Smooth muscle cell (in vitro differentiated cells): ENCODE measurements at regions not wholly inside any gene's neighbourhood (a gene's known extent, or its start where the extent isn't known, plus 50 kb on each side); places are given as distances from the start of the nearest gene placed in this dataset.
"Not testable (repeated sequence)": the region's sequence is repeated elsewhere in the genome, so short reads cannot be mapped to it uniquely, and the experiment has no call there.

Experiments
- DNase-seq: peaks from one replicate; lab custom pipeline; 2025; ENCODE audit not compliant: unreplicated experiment; lab: John Stamatoyannopoulos, UW
- H2AFZ ChIP-seq: fragments of 200-600 bp; sonication (generic); 2 replicates; pipeline ENCODE4 v1.6.0; 2016; ENCODE audit warnings: antibody characterized with exemption, low read depth, mild to moderate bottlenecking
- H3F3A ChIP-seq: fragments of 200-600 bp; sonication (generic); 2 replicates; pipeline ENCODE4 v1.6.0; 2017; ENCODE audit warnings: antibody characterized with exemption, low read depth
- H3K27ac ChIP-seq: fragments of 200-600 bp; sonication (generic); 2 replicates; pipeline ENCODE4 v1.5.1; 2016; ENCODE audit warnings: low read depth, mild to moderate bottlenecking
- H3K27me3 ChIP-seq: fragments of 200-600 bp; sonication (generic); 2 replicates; pipeline ENCODE4 v1.6.1; 2016; ENCODE audit warnings: low read depth, mild to moderate bottlenecking
- H3K36me3 ChIP-seq: fragments of 200-600 bp; sonication (generic); 2 replicates; pipeline ENCODE4 v1.5.1; 2016; ENCODE audit warnings: low read depth
- H3K4me1 ChIP-seq: fragments of 200-600 bp; sonication (generic); 2 replicates; pipeline ENCODE4 v1.5.1; 2016; ENCODE audit warnings: low read depth
- H3K4me2 ChIP-seq: fragments of 200-600 bp; sonication (generic); 2 replicates; pipeline ENCODE4 v1.6.0; 2016; ENCODE audit warnings: mild to moderate bottlenecking
- H3K4me3 ChIP-seq: fragments of 200-600 bp; sonication (generic); 2 replicates; pipeline ENCODE4 v1.5.1; 2016; ENCODE audit warnings: mild to moderate bottlenecking
- H3K79me2 ChIP-seq: fragments of 200-600 bp; sonication (generic); 2 replicates; pipeline ENCODE4 v1.6.0; 2016; ENCODE audit warnings: low read depth, mild to moderate bottlenecking
- H3K9ac ChIP-seq: fragments of 200-600 bp; sonication (generic); 2 replicates; pipeline ENCODE4 v1.6.0; 2016; ENCODE audit warnings: low read depth
- H3K9me3 ChIP-seq: fragments of 200-600 bp; sonication (generic); replicated peaks from 2 replicates; pipeline ENCODE4 v1.5.1; 2016; ENCODE audit warnings: low read depth
- H4K20me1 ChIP-seq: fragments of 200-600 bp; sonication (generic); 2 replicates; pipeline ENCODE4 v1.6.0; 2016; ENCODE audit warnings: low read depth
- CTCF ChIP-seq: fragments of 200-600 bp; sonication (generic); IDR thresholded peaks from 2 replicates; pipeline ENCODE4 v1.5.1; 2017; ENCODE audit warnings: borderline replicate concordance, mild to moderate bottlenecking, antibody characterized with exemption; ENCODE audit not compliant: insufficient read depth, poor library complexity, severe bottlenecking
- WGBS: methylation state at CpG from one replicate; pipeline ENCODE4 v1.1.7; 2016; ENCODE audit warnings: low lambda C conversion rate; 5-methylcytosine and 5-hydroxymethylcytosine counted together

- no peak for TF ChIP-seq CTCF
- H3F3A ChIP-seq: no peaks in the 10 kb centered on the region
- H3K4me1 ChIP-seq: peaks cover 8% of the 10 kb centered on the region
- no peak overlapping the region for H2AFZ ChIP-seq
- no peaks in the 10 kb centered on the region for H3K79me2 ChIP-seq
- no peaks in the 10 kb centered on the region for H4K20me1 ChIP-seq
- no peak overlapping the region for H3K9ac ChIP-seq
- no peaks in the 10 kb centered on the region for H3K27me3 ChIP-seq
- no peak overlapping the region for H3K27ac ChIP-seq
- no peaks in the 10 kb centered on the region for H3K36me3 ChIP-seq
- no peak overlapping the region for H3K4me2 ChIP-seq
- WGBS: 86% methylated on average over 7 of the region's 7 CpGs
- DNase-seq: no peak
- H3K4me3 ChIP-seq: no peak overlapping the region
- no peaks in the 10 kb centered on the region for H3K9me3 ChIP-seq
Observed at GRCh38 chr1:89436856-89437255, 73.0 kb downstream of the GBP6 start.

- not testable (repeated sequence) for H3K4me2 ChIP-seq, H3K4me1 ChIP-seq, H2AFZ ChIP-seq, H3F3A ChIP-seq, H3K9me3 ChIP-seq, H3K9ac ChIP-seq, H4K20me1 ChIP-seq, H3K79me2 ChIP-seq, DNase-seq, H3K27me3 ChIP-seq, H3K36me3 ChIP-seq, H3K27ac ChIP-seq, H3K4me3 ChIP-seq
- WGBS: 92% methylated on average over 5 of the region's 5 CpGs
Observed at GRCh38 chr1:89438301-89438700, 74.4 kb downstream of the GBP6 start.

- H4K20me1 ChIP-seq: no peaks in the 10 kb centered on the region
- H2AFZ ChIP-seq: no peak overlapping the region
- H3F3A ChIP-seq: no peaks in the 10 kb centered on the region
- TF ChIP-seq CTCF: no peak
- no peaks in the 10 kb centered on the region for H3K36me3 ChIP-seq
- 93% methylated on average over 2 of the region's 2 CpGs for WGBS
- H3K4me3 ChIP-seq: no peak overlapping the region
- H3K9me3 ChIP-seq: no peaks in the 10 kb centered on the region
- no peak overlapping the region for H3K4me2 ChIP-seq
- H3K9ac ChIP-seq: no peak overlapping the region
- no peaks in the 10 kb centered on the region for H3K4me1 ChIP-seq
- no peak overlapping the region for H3K27ac ChIP-seq
- H3K27me3 ChIP-seq: no peaks in the 10 kb centered on the region
- H3K79me2 ChIP-seq: no peaks in the 10 kb centered on the region
- DNase-seq: no peak
Observed at GRCh38 chr1:89440911-89441310, 77.1 kb downstream of the GBP6 start.

- Histone ChIP-seq H3K4me1 (no peaks in the 10 kb centered on the region), H2AFZ (no peak overlapping the region), H3K36me3 (no peaks in the 10 kb centered on the region), H4K20me1 (no peaks in the 10 kb centered on the region), H3K27me3 (no peaks in the 10 kb centered on the region), H3F3A (no peaks in the 10 kb centered on the region), H3K79me2 (no peaks in the 10 kb centered on the region), H3K4me3 (no peak overlapping the region), H3K4me2 (no peak overlapping the region), H3K9ac (no peak overlapping the region), H3K27ac (no peak overlapping the region), H3K9me3 (no peaks in the 10 kb centered on the region)
- TF ChIP-seq CTCF: no peak
- no peak for DNase-seq
Observed at GRCh38 chr1:89444791-89445190, 79.8 kb upstream of the LRRC8B start.
